Urinary bladder (tissue), 3 donors: ENCODE measurements at regions not wholly inside any gene's neighbourhood (a gene's known extent, or its start where the extent isn't known, plus 50 kb on each side); places are given as distances from the start of the nearest gene placed in this dataset.

Experiments
- DNase-seq: peaks from one replicate; pipeline ENCODE4 v3.0.0-alpha.2; 2015; ENCODE audit errors: extremely low spot score
- H3K27ac ChIP-seq: one replicate; pipeline ENCODE4 v1.5.1; 2013; ENCODE audit warnings: low read depth, mild to moderate bottlenecking, moderate library complexity
- H3K36me3 ChIP-seq: one replicate; pipeline ENCODE4 v1.6.1; 2013; ENCODE audit warnings: mild to moderate bottlenecking, moderate library complexity; ENCODE audit not compliant: insufficient read depth
- H3K4me1 ChIP-seq: one replicate; pipeline ENCODE4 v1.6.1; 2013; ENCODE audit warnings: mild to moderate bottlenecking, moderate library complexity; ENCODE audit not compliant: insufficient read depth
- H3K4me3 ChIP-seq: one replicate; pipeline ENCODE4 v1.5.1; 2013; ENCODE audit warnings: low read depth, low read length
- WGBS: extraction: QIAGEN DNeasy Blood & Tissue Kit; methylation state at CpG from one replicate; pipeline ENCODE4 v1.1.7; 2013; 5-methylcytosine and 5-hydroxymethylcytosine counted together
- donor health status: healthy with polysubstance abuse.
- donor health status: healthy.

DNA sequence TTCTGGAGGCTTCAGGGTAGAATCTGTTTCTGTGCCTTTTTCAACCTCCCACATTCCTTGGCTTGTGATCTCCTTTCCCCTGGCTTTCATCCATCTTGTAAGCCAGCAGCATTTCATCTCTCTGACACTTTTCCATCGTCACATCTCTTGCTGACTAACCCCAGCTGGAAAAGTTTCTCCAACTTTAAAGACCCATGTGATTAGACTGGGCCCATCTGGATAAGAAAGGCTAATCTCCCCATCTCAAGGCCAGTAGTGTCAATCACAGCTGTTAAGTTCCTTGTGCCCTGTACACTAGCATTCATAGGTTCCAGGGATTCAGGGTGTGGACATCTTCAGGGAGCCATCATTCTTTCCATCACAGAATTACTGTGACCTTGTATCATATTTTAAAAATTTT, 452.1 kb downstream of the TTLL7 start:
- 29% methylated on average over 1 of the region's 1 CpG for WGBS
- no peak for DNase-seq
- H3K4me3 ChIP-seq, result no peak overlapping the region
- no peaks in the 10 kb centered on the region for H3K4me1 ChIP-seq
- no peaks in the 10 kb centered on the region for H3K36me3 ChIP-seq
- no peak overlapping the region for H3K27ac ChIP-seq

DNA sequence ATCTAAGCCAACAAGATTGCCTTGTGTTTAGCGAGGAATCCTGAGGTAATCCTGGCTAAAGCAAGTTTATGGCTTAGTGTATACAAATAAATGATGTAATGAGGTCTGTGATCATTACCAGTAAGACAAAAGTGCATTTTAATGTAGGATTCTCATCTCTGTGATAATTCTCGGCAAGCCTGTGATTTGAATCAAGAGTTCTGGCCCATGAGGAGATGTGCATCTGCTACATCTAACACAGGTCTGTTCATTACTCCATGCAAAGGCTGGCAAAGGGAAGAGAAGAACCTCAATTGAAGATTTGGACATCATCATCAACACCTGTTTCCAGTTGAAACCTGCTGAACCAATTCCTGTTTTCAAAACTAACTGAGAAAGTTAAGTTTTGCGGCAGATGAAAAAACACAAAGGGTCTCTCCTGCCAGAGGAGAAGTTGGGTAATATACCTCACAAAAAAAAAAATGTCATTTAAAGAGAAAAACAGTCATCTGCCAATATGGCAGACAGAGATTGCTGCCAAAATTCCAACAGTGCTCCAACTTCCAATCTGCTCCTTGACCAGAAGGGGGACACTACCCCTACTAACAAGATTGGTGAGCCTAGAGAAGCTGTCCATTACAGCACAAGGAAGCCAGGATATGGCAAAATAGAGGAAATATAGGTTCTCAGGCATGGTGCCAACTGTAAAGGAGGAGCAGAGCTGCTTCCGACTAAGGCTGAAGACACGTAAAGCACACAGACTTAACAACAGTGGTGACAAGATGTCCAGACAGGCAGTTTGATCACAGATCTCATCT, 453.7 kb downstream of the TTLL7 start:
- H3K4me3 ChIP-seq, result no peak overlapping the region
- WGBS, result 68% methylated on average over 5 of the region's 5 CpGs
- H3K36me3 ChIP-seq, result no peaks in the 10 kb centered on the region
- no peaks in the 10 kb centered on the region for H3K4me1 ChIP-seq
- no peak overlapping the region for H3K27ac ChIP-seq
- DNase-seq, result no peak

DNA sequence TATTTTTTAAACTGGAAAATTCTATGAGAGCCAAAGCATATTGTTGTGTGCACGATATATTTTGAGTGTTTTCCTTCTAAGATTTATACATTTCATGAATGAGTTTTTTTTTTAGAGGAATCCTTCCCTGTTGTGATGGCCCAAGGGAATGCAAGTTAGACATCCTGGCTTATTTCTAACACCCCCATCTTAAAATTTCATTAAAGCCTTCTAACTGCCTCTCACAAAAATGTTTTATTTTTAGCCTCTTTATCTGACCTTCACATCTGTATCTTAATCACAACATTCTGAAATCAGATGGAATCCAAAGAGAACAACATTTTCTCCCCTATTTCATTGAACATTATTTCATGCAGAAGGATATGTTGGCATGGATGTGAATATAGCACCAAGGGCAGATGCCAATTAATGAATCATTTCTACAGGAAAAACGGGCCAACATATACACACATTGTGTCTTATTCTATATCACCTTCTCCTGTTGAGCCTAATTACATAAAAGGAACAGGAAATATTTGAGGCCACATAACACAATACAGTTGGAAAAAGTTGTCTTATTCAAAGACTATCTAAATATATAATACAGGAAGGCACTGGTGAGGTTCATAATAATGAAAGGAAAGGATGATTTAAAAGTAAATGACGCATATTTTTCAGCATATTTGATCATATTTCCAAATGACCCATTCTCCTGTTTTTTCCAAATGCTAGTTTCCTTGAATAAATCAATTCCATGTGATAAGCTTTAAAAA, 455.5 kb downstream of the TTLL7 start:
- H3K27ac ChIP-seq, result no peak overlapping the region
- DNase-seq, result no peak
- no peak overlapping the region for H3K4me3 ChIP-seq
- no peaks in the 10 kb centered on the region for H3K36me3 ChIP-seq
- no peaks in the 10 kb centered on the region for H3K4me1 ChIP-seq
- WGBS, result 83% methylated on average over 3 of the region's 3 CpGs

DNA sequence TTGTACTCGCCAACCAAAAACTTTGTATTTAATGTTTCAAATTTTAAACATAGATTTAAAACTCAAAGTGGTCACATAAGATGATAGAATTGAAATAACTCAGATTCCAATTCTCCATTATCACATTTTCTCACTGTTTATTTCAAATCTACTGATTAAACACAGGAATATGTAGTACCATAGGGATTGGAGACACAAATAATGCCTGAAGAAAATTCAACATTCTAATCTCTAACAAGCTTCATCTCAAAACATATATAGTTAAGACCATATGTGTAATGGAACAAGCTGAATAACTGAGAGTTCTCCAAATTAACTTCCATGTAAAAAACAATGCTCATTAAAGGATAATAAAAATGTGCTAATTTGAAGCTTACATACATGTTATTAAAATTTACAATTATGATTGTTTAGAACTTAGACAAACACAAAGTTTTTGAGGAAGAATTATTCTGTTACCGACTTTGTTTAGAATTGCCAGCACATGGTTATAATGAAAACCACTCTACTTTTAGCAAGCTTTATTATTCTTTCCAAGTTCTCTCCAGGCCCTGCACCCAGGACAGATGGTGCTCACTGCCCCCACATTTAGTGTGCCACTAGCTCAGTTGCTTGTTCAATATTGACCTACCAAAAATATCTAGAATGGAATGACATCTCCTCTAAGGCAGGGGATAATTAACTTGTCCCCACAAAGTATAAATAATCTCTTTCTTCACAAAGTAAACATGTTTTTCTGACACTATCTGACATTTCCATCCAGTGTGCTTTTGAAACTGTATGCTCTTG, 467.2 kb downstream of the TTLL7 start:
- no peak overlapping the region for H3K27ac ChIP-seq
- H3K4me3 ChIP-seq, result no peak overlapping the region
- 85% methylated on average over 2 of the region's 2 CpGs for WGBS
- no peaks in the 10 kb centered on the region for H3K36me3 ChIP-seq
- H3K4me1 ChIP-seq, result no peaks in the 10 kb centered on the region
- DNase-seq, result no peak

DNA sequence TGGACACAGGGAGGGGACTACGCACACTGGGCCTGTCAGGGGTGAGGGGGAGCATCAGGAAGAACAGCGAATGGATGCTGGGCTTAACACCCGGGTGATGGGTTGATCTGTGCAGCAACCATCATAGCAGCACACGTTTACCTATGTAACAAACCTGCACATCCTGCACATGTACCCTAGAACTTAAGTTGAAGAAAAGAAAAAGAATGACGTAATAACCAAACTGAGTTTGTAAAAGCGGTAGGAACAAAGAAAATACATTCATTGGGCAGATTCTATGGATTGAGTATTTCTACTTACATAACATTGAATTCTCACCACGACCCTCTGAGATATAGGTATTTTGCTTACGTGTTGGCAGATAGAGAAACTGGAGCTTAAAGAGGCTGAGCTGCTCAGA, 468.4 kb downstream of the TTLL7 start:
- no peak overlapping the region for H3K27ac ChIP-seq
- DNase-seq, result no peak
- 95% methylated on average over 8 of the region's 8 CpGs for WGBS
- H3K4me1 ChIP-seq, result no peaks in the 10 kb centered on the region
- no peaks in the 10 kb centered on the region for H3K36me3 ChIP-seq
- H3K4me3 ChIP-seq, result no peak overlapping the region

DNA sequence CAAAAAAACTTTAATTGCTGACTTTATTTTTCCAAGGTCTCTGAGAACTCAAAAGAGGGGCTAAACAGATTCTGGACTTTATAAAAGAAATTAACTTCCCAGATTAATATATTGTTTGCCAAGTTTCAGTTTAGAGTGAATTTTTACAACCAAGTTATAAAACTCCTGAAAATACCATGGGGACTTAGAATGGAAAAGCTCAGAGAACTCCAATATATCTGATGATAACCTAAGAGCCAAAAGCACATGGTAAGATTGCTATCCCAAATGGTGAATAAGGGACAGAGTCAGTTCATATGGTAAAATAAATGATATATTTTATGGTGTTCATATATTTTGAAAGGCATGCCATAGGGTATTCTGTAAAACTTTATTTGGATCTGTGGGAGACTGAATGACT, 470.9 kb downstream of the TTLL7 start:
- no peak overlapping the region for H3K27ac ChIP-seq
- H3K36me3 ChIP-seq, result no peaks in the 10 kb centered on the region
- H3K4me1 ChIP-seq, result no peaks in the 10 kb centered on the region
- H3K4me3 ChIP-seq, result no peak overlapping the region
- DNase-seq, result no peak

DNA sequence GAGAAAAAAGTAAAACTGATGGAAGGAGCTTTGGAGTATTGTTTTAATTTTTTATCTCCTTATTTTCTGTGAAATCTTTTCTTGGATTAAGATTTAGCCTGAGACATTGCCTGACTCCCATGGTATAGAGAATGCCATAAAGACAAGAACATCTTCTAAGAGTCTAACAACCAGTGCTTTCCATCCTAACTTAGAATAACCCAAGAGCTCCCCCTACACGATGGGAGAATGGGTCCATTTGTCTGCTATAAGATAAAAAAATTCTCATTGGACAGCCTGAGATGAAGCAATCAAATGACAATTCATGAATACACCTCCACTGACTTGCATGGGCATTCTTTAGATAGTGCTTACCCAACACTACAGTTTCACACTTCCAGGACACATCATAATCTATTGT, 478.1 kb downstream of the TTLL7 start:
- 52% methylated on average over 1 of the region's 1 CpG for WGBS
- no peak overlapping the region for H3K4me3 ChIP-seq
- no peaks in the 10 kb centered on the region for H3K4me1 ChIP-seq

DNA sequence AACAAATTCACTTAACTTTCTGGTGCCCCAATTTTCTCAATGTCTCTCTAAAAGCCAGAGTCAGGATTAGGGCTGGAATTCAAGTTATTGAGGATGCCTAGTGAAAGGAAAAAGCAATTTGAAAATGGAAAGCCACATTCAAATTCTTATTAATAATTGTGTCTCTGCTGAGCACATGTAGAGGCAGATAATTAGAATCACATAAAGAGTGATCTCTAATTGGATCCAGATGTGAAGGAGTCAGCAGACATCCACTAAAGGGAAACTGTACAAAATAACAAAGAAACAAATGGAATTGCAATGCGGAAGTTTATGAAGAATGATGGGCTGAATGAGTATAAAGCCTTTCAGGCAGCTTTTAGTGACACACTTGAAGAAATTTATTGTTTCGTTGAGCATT, 482.6 kb downstream of the TTLL7 start:
- H3K36me3 ChIP-seq, result no peaks in the 10 kb centered on the region
- H3K4me3 ChIP-seq, result no peak overlapping the region
- DNase-seq, result no peak
- H3K4me1 ChIP-seq, result no peaks in the 10 kb centered on the region
- no peak overlapping the region for H3K27ac ChIP-seq
- WGBS, result 81% methylated on average over 2 of the region's 2 CpGs

More for the DNA sequence above, 478.1 kb downstream of the TTLL7 start:
- Histone ChIP-seq H3K36me3 (no peaks in the 10 kb centered on the region), H3K27ac (no peak overlapping the region)
- DNase-seq, result no peak

DNA sequence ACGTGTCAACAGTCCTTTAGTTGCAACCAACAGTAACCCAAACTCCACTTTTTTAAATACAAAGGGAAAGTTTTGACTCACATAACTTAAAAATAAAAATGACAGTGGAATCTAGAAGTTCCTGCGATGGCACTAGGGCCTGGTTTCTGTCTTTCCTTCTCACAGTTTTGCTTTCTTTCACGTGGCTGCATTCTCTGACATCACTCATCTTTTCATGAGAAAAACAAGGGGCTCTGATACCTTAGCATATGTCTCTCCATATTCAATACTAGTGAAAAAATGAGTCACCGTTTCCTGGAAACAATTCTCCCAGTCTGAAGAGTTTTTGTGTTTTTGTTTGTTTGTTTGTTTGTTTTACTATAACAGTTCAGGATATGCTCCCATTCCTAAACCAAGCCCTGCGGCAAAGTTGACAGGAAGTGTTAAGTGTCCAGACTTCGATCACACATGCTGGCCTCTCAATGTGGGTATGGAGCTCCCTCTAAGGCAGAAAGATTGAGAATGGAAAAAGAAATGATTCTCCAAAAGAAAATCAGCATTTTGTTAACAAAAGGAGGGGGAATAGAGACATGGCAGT, 483.3 kb downstream of the TTLL7 start:
- H3K4me3 ChIP-seq, result no peak overlapping the region
- H3K36me3 ChIP-seq, result no peaks in the 10 kb centered on the region
- no peak for DNase-seq
- H3K27ac ChIP-seq, result no peak overlapping the region
- no peaks in the 10 kb centered on the region for H3K4me1 ChIP-seq
- WGBS, result 83% methylated on average over 6 of the region's 6 CpGs

DNA sequence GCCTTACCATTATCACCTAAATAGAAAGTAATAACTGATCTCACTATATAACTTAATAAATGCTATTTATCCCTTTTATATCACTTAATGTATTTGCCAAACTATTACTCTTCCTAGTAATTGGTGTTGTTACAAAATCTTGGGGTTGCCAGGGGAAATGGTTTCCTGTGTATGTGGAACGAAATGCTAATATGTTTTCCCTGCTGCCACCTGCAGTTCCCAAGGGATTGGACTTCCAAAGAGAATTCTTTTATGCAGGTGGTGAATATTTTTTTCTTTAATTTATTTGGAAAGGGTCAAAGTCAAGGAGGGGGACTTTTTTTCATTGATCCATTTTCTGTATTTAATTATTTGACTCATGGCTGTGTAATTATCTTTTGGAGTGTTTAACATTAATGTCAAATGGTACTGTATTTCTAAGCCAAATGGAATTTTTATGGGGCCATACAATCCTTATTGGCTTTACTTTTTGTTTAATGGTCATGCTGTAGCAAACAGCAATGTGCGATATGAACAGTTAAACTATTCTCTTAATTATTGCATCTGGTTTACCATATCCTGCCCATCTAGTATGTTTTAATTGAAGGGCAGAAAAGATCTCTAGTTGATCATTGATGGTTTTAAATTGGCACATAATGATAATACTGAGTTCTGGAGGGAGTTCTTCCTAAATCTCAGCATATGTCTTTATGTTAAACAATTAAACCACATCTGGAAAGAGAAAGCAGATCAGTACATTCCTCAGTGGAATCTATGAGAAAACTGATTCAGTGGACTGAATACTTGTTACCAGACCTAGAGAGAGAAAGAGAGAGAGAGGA, 486.3 kb downstream of the TTLL7 start:
- Histone ChIP-seq H3K27ac (no peak overlapping the region), H3K4me3 (no peak overlapping the region), H3K36me3 (no peaks in the 10 kb centered on the region), H3K4me1 (no peaks in the 10 kb centered on the region)
- no peak for DNase-seq
- WGBS, result 84% methylated on average over 2 of the region's 2 CpGs

DNA sequence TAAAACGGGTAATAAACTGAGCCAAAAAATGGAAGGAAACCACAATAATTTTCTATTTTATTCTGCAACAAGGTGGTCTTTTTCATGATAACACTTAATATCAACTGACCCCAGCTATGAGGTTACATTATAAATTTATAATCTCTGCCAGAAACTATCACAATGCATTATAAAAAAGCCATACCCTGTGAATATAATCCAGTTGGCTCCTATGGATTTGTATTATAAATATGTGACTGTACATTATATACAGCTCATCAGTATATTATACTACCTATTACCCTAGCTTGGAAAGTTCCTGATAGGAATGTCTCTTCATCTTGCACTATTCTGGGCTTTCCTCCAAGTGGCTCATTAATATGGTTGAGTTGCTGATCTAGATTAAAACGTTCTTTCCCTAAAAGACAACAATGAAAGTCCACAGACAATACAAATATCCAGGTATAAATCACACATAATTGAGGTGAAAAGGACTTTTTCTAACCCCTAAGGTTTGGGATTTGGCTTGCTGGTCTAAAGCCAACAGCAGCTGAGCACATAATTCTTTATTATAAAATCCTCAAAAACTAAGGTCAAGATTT, 487.7 kb downstream of the TTLL7 start:
- no peak overlapping the region for H3K27ac ChIP-seq
- no peaks in the 10 kb centered on the region for H3K4me1 ChIP-seq
- WGBS, result 55% methylated on average over 2 of the region's 2 CpGs
- no peak for DNase-seq
- no peaks in the 10 kb centered on the region for H3K36me3 ChIP-seq
- no peak overlapping the region for H3K4me3 ChIP-seq

DNA sequence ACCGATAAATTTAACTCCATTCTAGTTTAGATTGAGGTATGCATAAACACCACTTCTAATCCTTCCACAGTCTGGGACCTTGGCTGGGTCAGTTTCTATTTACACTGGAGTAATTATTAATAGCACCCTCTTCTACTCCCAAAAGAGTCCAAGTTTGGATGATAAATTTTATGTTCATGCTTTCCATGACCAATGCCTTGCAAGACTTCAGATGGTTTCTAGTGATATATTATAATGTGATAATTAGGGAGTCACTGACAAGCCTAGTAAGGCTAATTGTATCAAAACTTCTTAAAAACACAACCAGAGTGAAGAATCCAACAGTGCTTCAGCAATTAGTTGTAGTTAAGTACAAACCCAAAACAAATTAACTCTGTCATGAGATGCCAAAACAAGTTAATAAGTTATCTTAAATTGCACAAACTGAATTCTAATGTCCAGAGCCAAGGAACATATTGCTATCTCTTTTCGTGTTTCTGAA, 489.6 kb downstream of the TTLL7 start:
- Histone ChIP-seq H3K27ac (no peak overlapping the region), H3K36me3 (no peaks in the 10 kb centered on the region), H3K4me3 (no peak overlapping the region), H3K4me1 (no peaks in the 10 kb centered on the region)
- DNase-seq, result no peak
- WGBS, result 26% methylated on average over 2 of the region's 2 CpGs
